Stimulated activated naive CD8-positive, alpha-beta T cell treated with anti-CD3 and anti-CD28 coated beads, Interleukin-15, Interleukin-2, amounts not matched to agents 100 U/mL and 50 U/mL, for 24 hours (primary cell): ENCODE measurements at regions not wholly inside any gene's neighbourhood (a gene's known extent, or its start where the extent isn't known, plus 50 kb on each side); places are given as distances from the start of the nearest gene placed in this dataset.

ENCODE experiments used
- ATAC-seq: fragments of 150-1000 bp; cut with Tn5 transposase; one replicate; pipeline ENCODE4 v1.10.0; 2021
- DNase-seq: peaks from one replicate; pipeline ENCODE4 v3.0.0; 2021

- no peak for ATAC-seq
- no peak for DNase-seq
Measured at GRCh38 chr1:222370081-222370912, 177.6 kb downstream of the HHIPL2 start.

GRCh38 chr1:222369148-222369547, 178.8 kb downstream of the HHIPL2 start:
- ATAC-seq: no peak
- DNase-seq: no peak

- no peak for ATAC-seq
- DNase-seq: no peak
Measured at GRCh38 chr1:222358100-222358499, 189.8 kb downstream of the HHIPL2 start.

- ATAC-seq: no peak
Measured at GRCh38 chr1:222357252-222357651, 190.7 kb downstream of the HHIPL2 start.

GRCh38 chr1:222347627-222348026, 200.3 kb downstream of the HHIPL2 start:
- ATAC-seq: no peak
- DNase-seq: no peak

More at GRCh38 chr1:222357252-222357651, 190.7 kb downstream of the HHIPL2 start:
- no peak for DNase-seq

- DNase-seq (no peak), ATAC-seq (no peak)
Measured at GRCh38 chr1:222346955-222347354, 200.9 kb downstream of the HHIPL2 start.

GRCh38 chr1:222339376-222339947, 208.4 kb downstream of the HHIPL2 start:
- ATAC-seq (no peak), DNase-seq (no peak)

GRCh38 chr1:222335586-222335985, 212.3 kb downstream of the HHIPL2 start:
- no peak for DNase-seq
- ATAC-seq: no peak

GRCh38 chr1:222334026-222334680, 213.8 kb downstream of the HHIPL2 start:
- ATAC-seq (peak; percentile 55), DNase-seq (no peak)

- ATAC-seq (no peak), DNase-seq (no peak)
Measured at GRCh38 chr1:222331765-222332164, 216.1 kb downstream of the HHIPL2 start.

GRCh38 chr1:222331340-222331739, 216.6 kb downstream of the HHIPL2 start:
- ATAC-seq: no peak
- DNase-seq: no peak

GRCh38 chr1:222329493-222330045, 218.3 kb downstream of the HHIPL2 start:
- no peak for ATAC-seq
- DNase-seq: no peak

GRCh38 chr1:222326710-222327036, 221.2 kb downstream of the HHIPL2 start:
- ATAC-seq (no peak), DNase-seq (no peak)

GRCh38 chr1:222326006-222326709, 221.7 kb downstream of the HHIPL2 start:
- ATAC-seq: no peak
- DNase-seq: no peak

GRCh38 chr1:222325506-222325905, 222.4 kb downstream of the HHIPL2 start:
- ATAC-seq (no peak), DNase-seq (no peak)

GRCh38 chr1:222314839-222315238, 233.1 kb downstream of the HHIPL2 start:
- peak; percentile 65 for ATAC-seq
- no peak for DNase-seq

- DNase-seq (no peak), ATAC-seq (no peak)
Measured at GRCh38 chr1:222310836-222311235, 237.1 kb downstream of the HHIPL2 start.

- ATAC-seq: no peak
- no peak for DNase-seq
Measured at GRCh38 chr1:222307621-222308020, 240.3 kb downstream of the HHIPL2 start.

GRCh38 chr1:222306512-222306911, 241.4 kb downstream of the HHIPL2 start:
- DNase-seq: no peak
- ATAC-seq: no peak

GRCh38 chr1:222306011-222306410, 241.9 kb downstream of the HHIPL2 start:
- DNase-seq (no peak), ATAC-seq (no peak)

- ATAC-seq (no peak), DNase-seq (no peak)
Measured at GRCh38 chr1:222301652-222302051, 246.3 kb downstream of the HHIPL2 start.

- DNase-seq (no peak), ATAC-seq (no peak)
Measured at GRCh38 chr1:222299524-222299923, 248.4 kb downstream of the HHIPL2 start.
